Astrocyte (in vitro differentiated cells and primary cell): ENCODE measurements at regions not wholly inside any gene's neighbourhood (a gene's known extent, or its start where the extent isn't known, plus 50 kb on each side); places are given as distances from the start of the nearest gene placed in this dataset.

ENCODE experiments used
- DNase-seq: peaks from one replicate; pipeline ENCODE4 v3.0.0-alpha.2; 2010; ENCODE audit warnings: low read depth
- FAIRE-seq: peaks from 2 replicates; lab custom pipeline; 2011; peaks lifted over from hg19 to GRCh38; lab: Jason Lieb, UNC
- H2AFZ ChIP-seq: 2 replicates; pipeline ENCODE4 v1.6.0; 2012; ENCODE audit warnings: low read depth, low read length, inconsistent platforms
- H3K27ac ChIP-seq: 2 replicates; pipeline ENCODE4 v1.5.1; 2011; ENCODE audit warnings: low read depth, low read length, inconsistent platforms
- H3K27me3 ChIP-seq: 2 replicates; pipeline ENCODE4 v1.6.0; 2011; ENCODE audit warnings: low read length, inconsistent platforms; ENCODE audit not compliant: insufficient read depth
- H3K36me3 ChIP-seq: 2 replicates; pipeline ENCODE4 v1.5.1; 2011; ENCODE audit warnings: low read length, inconsistent platforms; ENCODE audit not compliant: insufficient read depth
- H3K4me1 ChIP-seq: 2 replicates; pipeline ENCODE4 v1.5.1; 2011; ENCODE audit warnings: low read length, inconsistent platforms; ENCODE audit not compliant: insufficient read depth
- H3K4me2 ChIP-seq: 2 replicates; pipeline ENCODE4 v1.6.0; 2012; ENCODE audit warnings: low read length, inconsistent platforms
- H3K4me3 ChIP-seq: 2 replicates; pipeline ENCODE4 v1.5.1; 2011; ENCODE audit warnings: low read depth, mild to moderate bottlenecking, low read length, inconsistent platforms; ENCODE audit not compliant: insufficient read depth
- H3K79me2 ChIP-seq: 2 replicates; pipeline ENCODE4 v1.6.0; 2012; ENCODE audit warnings: mild to moderate bottlenecking, low read length, inconsistent platforms; ENCODE audit not compliant: insufficient read depth
- H3K9ac ChIP-seq: 2 replicates; pipeline ENCODE4 v1.6.0; 2012; ENCODE audit warnings: mild to moderate bottlenecking, low read length, inconsistent platforms
- H3K9me3 ChIP-seq: 2 replicates; pipeline ENCODE4 v1.5.1; 2012; ENCODE audit warnings: low read depth, mild to moderate bottlenecking, low read length, inconsistent platforms; ENCODE audit not compliant: insufficient read depth
- H4K20me1 ChIP-seq: 2 replicates; pipeline ENCODE4 v1.6.0; 2012; ENCODE audit warnings: low read length, inconsistent platforms; ENCODE audit not compliant: insufficient read depth
- H3K27ac Mint-ChIP-seq: one replicate; pipeline ENCODE4 v1.8.0; 2021; ENCODE audit warnings: mild to moderate bottlenecking, mixed read lengths; ENCODE audit not compliant: unreplicated experiment
- H3K27me3 Mint-ChIP-seq: one replicate; pipeline ENCODE4 v1.8.0; 2021; ENCODE audit warnings: low read depth, mixed read lengths; ENCODE audit not compliant: unreplicated experiment
- H3K36me3 Mint-ChIP-seq: one replicate; pipeline ENCODE4 v1.8.0; 2021; ENCODE audit warnings: low read depth, mixed read lengths; ENCODE audit not compliant: unreplicated experiment
- H3K4me1 Mint-ChIP-seq: one replicate; pipeline ENCODE4 v1.8.0; 2021; ENCODE audit warnings: low read depth, mixed read lengths; ENCODE audit not compliant: unreplicated experiment
- H3K4me3 Mint-ChIP-seq: one replicate; pipeline ENCODE4 v1.8.0; 2021; ENCODE audit warnings: mild to moderate bottlenecking, moderate library complexity, mixed read lengths; ENCODE audit not compliant: unreplicated experiment
- H3K9me3 Mint-ChIP-seq: one replicate; pipeline ENCODE4 v1.8.0; 2021; ENCODE audit warnings: mild to moderate bottlenecking, mixed read lengths; ENCODE audit not compliant: unreplicated experiment
- CTCF ChIP-seq: IDR thresholded peaks from 2 replicates; pipeline ENCODE4 v1.5.1; 2011; ENCODE audit warnings: low read depth, mild to moderate bottlenecking, inconsistent platforms, low read length, moderate library complexity; ENCODE audit not compliant: insufficient read depth
- EZH2 ChIP-seq: IDR thresholded peaks from 2 replicates; pipeline ENCODE4 v1.6.1; 2012; ENCODE audit warnings: mild to moderate bottlenecking, low read length, inconsistent platforms; ENCODE audit not compliant: insufficient read depth

GRCh38 chr1:80767711-80768110, 1033.0 kb upstream of the ADGRL2 start:
- TF ChIP-seq EZH2: no peak
- TF ChIP-seq CTCF: no peak
- no peak overlapping the region for H3K4me3 Mint-ChIP-seq
- H3K4me1 Mint-ChIP-seq: peaks cover 2% of the 10 kb centered on the region

DNA sequence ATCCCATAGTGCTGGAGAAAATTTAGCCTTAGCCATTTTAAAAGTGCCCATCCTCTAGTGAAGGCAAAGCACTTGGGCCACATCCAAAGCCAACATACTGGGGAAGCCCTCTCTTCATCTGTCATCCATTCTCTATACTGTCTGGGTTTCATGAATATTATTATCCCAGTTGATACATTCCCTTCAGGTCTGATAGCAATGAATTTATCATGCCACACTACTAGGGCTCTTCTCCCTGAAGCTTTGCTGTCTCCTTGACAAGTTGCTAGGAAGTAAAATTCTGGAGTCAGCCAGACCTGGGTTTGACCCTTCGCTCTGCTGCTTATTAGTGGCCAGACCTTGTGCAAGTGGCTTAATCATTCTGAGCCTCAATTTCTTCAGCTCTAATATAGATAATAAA, 1041.4 kb upstream of the ADGRL2 start:
- no peaks in the 10 kb centered on the region for H3K36me3 Mint-ChIP-seq

More at GRCh38 chr1:80767711-80768110, 1033.0 kb upstream of the ADGRL2 start:
- H3K27me3 Mint-ChIP-seq: no peaks in the 10 kb centered on the region
- Histone ChIP-seq H3K27me3 (no peaks in the 10 kb centered on the region), H3K79me2 (no peaks in the 10 kb centered on the region), H3K4me3 (no peak overlapping the region), H3K27ac (no peak overlapping the region), H3K4me1 (no peaks in the 10 kb centered on the region), H3K4me2 (no peak overlapping the region), H4K20me1 (no peaks in the 10 kb centered on the region), H3K9me3 (no peaks in the 10 kb centered on the region), H3K9ac (no peak overlapping the region), H2AFZ (no peak overlapping the region), H3K36me3 (no peaks in the 10 kb centered on the region)
- H3K9me3 Mint-ChIP-seq: no peaks in the 10 kb centered on the region
- no peaks in the 10 kb centered on the region for H3K36me3 Mint-ChIP-seq
- FAIRE-seq (no peak), DNase-seq (no peak)
- H3K27ac Mint-ChIP-seq: no peak overlapping the region

More for the DNA sequence above, 1041.4 kb upstream of the ADGRL2 start:
- Mint-ChIP-seq H3K4me3 (no peak overlapping the region), H3K9me3 (no peaks in the 10 kb centered on the region), H3K27me3 (no peaks in the 10 kb centered on the region), H3K27ac (no peak overlapping the region), H3K4me1 (no peaks in the 10 kb centered on the region)
- H3K27ac ChIP-seq: no peak overlapping the region
- H3K36me3 ChIP-seq: no peaks in the 10 kb centered on the region
- H3K4me2 ChIP-seq: no peak overlapping the region
- no peak for TF ChIP-seq EZH2
- TF ChIP-seq CTCF: no peak
- no peaks in the 10 kb centered on the region for H3K4me1 ChIP-seq
- H3K9me3 ChIP-seq: no peaks in the 10 kb centered on the region
- DNase-seq (no peak), FAIRE-seq (no peak)
- no peaks in the 10 kb centered on the region for H3K79me2 ChIP-seq
- no peaks in the 10 kb centered on the region for H3K27me3 ChIP-seq
- no peak overlapping the region for H3K4me3 ChIP-seq
- H3K9ac ChIP-seq: no peak overlapping the region
- H2AFZ ChIP-seq: no peak overlapping the region
- H4K20me1 ChIP-seq: no peaks in the 10 kb centered on the region
